Gastroesophageal sphincter (tissue), 4 donors: ENCODE measurements at regions not wholly inside any gene's neighbourhood (a gene's known extent, or its start where the extent isn't known, plus 50 kb on each side); places are given as distances from the start of the nearest gene placed in this dataset.

Experiments used
- ATAC-seq: fragments of 150-250 bp; one replicate; pipeline ENCODE4 v1.9.1; 2016; ENCODE audit warnings: mild to moderate bottlenecking, moderate library complexity
- H3K27ac ChIP-seq, 4 donors: fragments of 200-600 bp; sonication (generic) in 3 of 4; 1 replicate in 3 of 4; 2 replicates in 1 of 4; pipeline ENCODE4 v1.5.1; 2016 to 2019
- H3K27me3 ChIP-seq: fragments of 200-600 bp; sonication (generic); one replicate; pipeline ENCODE4 v1.5.1; 2019
- H3K36me3 ChIP-seq, 2 donors: fragments of 200-600 bp; sonication (generic); one replicate each; pipeline ENCODE4 v1.5.1; 2019; ENCODE audit warnings: control low read depth in 1 of 2
- H3K4me1 ChIP-seq, 3 donors: fragments of 200-600 bp; sonication (generic); 1 replicate in 2 of 3; 2 replicates in 1 of 3; pipeline ENCODE4 v1.5.1; 2016 to 2019; ENCODE audit warnings: control low read depth in 2 of 3
- H3K4me3 ChIP-seq, 2 donors: fragments of 200-600 bp; sonication (generic); one replicate each; pipeline ENCODE4 v1.5.1; 2019; ENCODE audit warnings: mild to moderate bottlenecking in 1 of 2, moderate library complexity in 1 of 2
- H3K9me3 ChIP-seq, 3 donors: fragments of 200-600 bp; sonication (generic); one replicate each; pipeline ENCODE4 v1.5.1; 2017 to 2019; ENCODE audit warnings: control low read depth in 2 of 3
- CTCF ChIP-seq, 4 experiments: fragments of 200-600 bp in 2 of 4; fragments of 450-650 bp in 2 of 4; sonication (generic) in 1 of 4; IDR thresholded peaks; one replicate each; pipeline ENCODE4 v1.5.1; 2017 to 2019; ENCODE audit warnings: antibody characterized with exemption in 4 of 4, mild to moderate bottlenecking in 2 of 4, moderate library complexity in 2 of 4
- EP300 ChIP-seq: sonication (generic); formaldehyde crosslinking; IDR thresholded peaks from one replicate; pipeline ENCODE4 v1.6.1; 2017; ENCODE audit warnings: antibody characterized with exemption, mild to moderate bottlenecking
- POLR2A ChIP-seq, 2 donors: fragments of 450-650 bp; IDR thresholded peaks; one replicate each; pipeline ENCODE4 v1.6.1; 2017; ENCODE audit warnings: antibody characterized with exemption in 2 of 2, mild to moderate bottlenecking in 2 of 2, moderate library complexity in 1 of 2
- POLR2AphosphoS5 ChIP-seq: sonication (generic); formaldehyde crosslinking; IDR thresholded peaks from one replicate; pipeline ENCODE4 v1.6.1; 2017; ENCODE audit warnings: antibody characterized with exemption
- WGBS, 2 donors: methylation state at CpG; one replicate each; pipeline ENCODE4 v1.1.5; 2018; ENCODE audit warnings: low coverage in 1 of 2; 5-methylcytosine and 5-hydroxymethylcytosine counted together

- H3K27me3 ChIP-seq: peaks cover 6% of the 10 kb centered on the region
- WGBS, 2 donors: 68 to 71% methylated on average over 5 of the region's 5 CpGs
- H3K4me1 ChIP-seq: no peaks in the 10 kb centered on the region
- no peak for ATAC-seq
- peaks cover 0 to 6% (median 0%) of the 10 kb centered on the region in 3 donors for H3K9me3 ChIP-seq
- H3K36me3 ChIP-seq: no peaks in the 10 kb centered on the region
- no peak overlapping the region for H3K4me3 ChIP-seq
- TF ChIP-seq CTCF (IDR thresholded peaks at IDR 0.05) (no peak), POLR2AphosphoS5 (no peak), POLR2A (IDR thresholded peaks at IDR 0.05) (no peak), EP300 (no peak)
- H3K27ac ChIP-seq: no peak overlapping the region
Observed at GRCh38 chr10:29039091-29039490, 249.8 kb upstream of the LYZL1 start.

- peak; percentile 87 for ATAC-seq
- Histone ChIP-seq H3K36me3 (no peaks in the 10 kb centered on the region), H3K27ac (no peak overlapping the region), H3K4me1 (no peaks in the 10 kb centered on the region), H3K4me3 (no peak overlapping the region), H3K9me3 (peaks cover 0 to 6% (median 0%) of the 10 kb centered on the region in 3 donors), H3K27me3 (peaks cover 6% of the 10 kb centered on the region)
- TF ChIP-seq POLR2A (IDR thresholded peaks at IDR 0.05) (no peak), POLR2AphosphoS5 (no peak), EP300 (no peak), CTCF (IDR thresholded peaks at IDR 0.05) (no peak)
- WGBS, 2 donors: 0 to 9% methylated on average over 1 to 2 of the region's 2 CpGs
Observed at GRCh38 chr10:29039677-29040189, 249.1 kb upstream of the LYZL1 start.

- no peak overlapping the region for H3K4me3 ChIP-seq
- WGBS, 2 donors: 40 to 44% methylated on average over 5 to 6 of the region's 7 CpGs
- no peak for ATAC-seq
- no peak for TF ChIP-seq POLR2AphosphoS5
- no peak for TF ChIP-seq EP300
- TF ChIP-seq POLR2A (IDR thresholded peaks at IDR 0.05): no peak
- no peak for TF ChIP-seq CTCF (IDR thresholded peaks at IDR 0.05)
- no peaks in the 10 kb centered on the region for H3K4me1 ChIP-seq
- no peak overlapping the region for H3K27ac ChIP-seq
- H3K36me3 ChIP-seq: no peaks in the 10 kb centered on the region
- peaks cover 6% of the 10 kb centered on the region for H3K27me3 ChIP-seq
- peaks cover 0 to 6% (median 0%) of the 10 kb centered on the region in 3 donors for H3K9me3 ChIP-seq
Observed at GRCh38 chr10:29041616-29042015, 247.3 kb upstream of the LYZL1 start.

- Histone ChIP-seq H3K4me1 (no peaks in the 10 kb centered on the region), H3K27ac (no peak overlapping the region), H3K36me3 (no peaks in the 10 kb centered on the region), H3K27me3 (peaks cover 7% of the 10 kb centered on the region), H3K4me3 (no peak overlapping the region), H3K9me3 (no peaks in the 10 kb centered on the region)
- WGBS, 2 donors: 100% methylated on average over 1 of the region's 1 CpG
- ATAC-seq: no peak
- TF ChIP-seq EP300 (no peak), POLR2AphosphoS5 (no peak), POLR2A (IDR thresholded peaks at IDR 0.05) (no peak), CTCF (IDR thresholded peaks at IDR 0.05) (no peak)
Observed at GRCh38 chr10:29048506-29048905, 240.4 kb upstream of the LYZL1 start.

- no peak for TF ChIP-seq POLR2AphosphoS5
- no peaks in the 10 kb centered on the region for H3K36me3 ChIP-seq
- no peak for ATAC-seq
- H3K9me3 ChIP-seq: no peaks in the 10 kb centered on the region
- WGBS, 2 donors: 80 to 82% methylated on average over 1 to 3 of the region's 3 CpGs
- H3K27ac ChIP-seq: no peak overlapping the region
- no peaks in the 10 kb centered on the region for H3K4me1 ChIP-seq
- H3K4me3 ChIP-seq: no peak overlapping the region
- peaks cover 8% of the 10 kb centered on the region for H3K27me3 ChIP-seq
Observed at GRCh38 chr10:29050081-29050480, 238.8 kb upstream of the LYZL1 start.
